B cell (primary cell): ENCODE measurements at regions not wholly inside any gene's neighbourhood (a gene's known extent, or its start where the extent isn't known, plus 50 kb on each side); places are given as distances from the start of the nearest gene placed in this dataset.

Experiments used
- ATAC-seq: fragments of 200-7000 bp; cut with Tn5 transposase; one replicate; pipeline ENCODE4 v1.10.0; 2021; ENCODE audit warnings: low read depth, mild to moderate bottlenecking, moderate number of reproducible peaks, moderate library complexity
- CTCF ChIA-PET: fragments of 350-600 bp; sonication (Branson Sonifier 250); formaldehyde crosslinking; loops from one replicate; lab custom pipeline; 2021; ENCODE audit warnings: antibody characterized with exemption, inconsistent platforms; lab: Charles Lee
- POLR2A ChIA-PET: fragments of 350-600 bp; sonication (Branson Sonifier 250); formaldehyde crosslinking; loops from one replicate; lab custom pipeline; 2021; ENCODE audit warnings: antibody characterized with exemption; lab: Charles Lee
- DNase-seq: peaks from one replicate; pipeline ENCODE4 v3.0.0; 2013
- H2AFZ ChIP-seq: 2 replicates; pipeline ENCODE4 v1.6.1; 2012; ENCODE audit warnings: mild to moderate bottlenecking, low read depth, low read length; ENCODE audit not compliant: insufficient read depth, poor library complexity, severe bottlenecking
- H3K27ac ChIP-seq, 2 donors: 1 replicate in 1 of 2; 2 replicates in 1 of 2; pipeline ENCODE4 v1.5.1; 2012 to 2013; ENCODE audit warnings: low read length in 2 of 2, mild to moderate bottlenecking in 2 of 2, moderate library complexity in 1 of 2
- H3K27me3 ChIP-seq, 4 experiments: fragments of 200-600 bp in 1 of 4; sonication (generic) in 1 of 4; replicated peaks in 1 of 4; 1 replicate in 2 of 4; 2 replicates in 2 of 4; pipeline versions ENCODE4 v1.6.1 to v1.7.0; 2013 to 2016; ENCODE audit warnings: low read length in 3 of 4, mild to moderate bottlenecking in 2 of 4, mixed read lengths in 1 of 4, moderate library complexity in 1 of 4; ENCODE audit not compliant: insufficient read depth in 4 of 4, control insufficient read depth in 3 of 4; ENCODE audit errors: control extremely low read depth in 1 of 4
- H3K36me3 ChIP-seq, 2 experiments: replicated peaks in 1 of 2; 1 replicate in 1 of 2; 2 replicates in 1 of 2; pipeline versions ENCODE4 v1.6.1 to v1.7.1; 2013; ENCODE audit warnings: low read length in 1 of 2; ENCODE audit not compliant: insufficient read depth in 2 of 2, control insufficient read depth in 1 of 2; ENCODE audit errors: control extremely low read depth in 1 of 2, extremely low read depth in 1 of 2
- H3K4me1 ChIP-seq, 2 donors: fragments of 200-600 bp in 1 of 2; sonication (generic) in 1 of 2; 1 replicate in 1 of 2; 2 replicates in 1 of 2; pipeline versions ENCODE4 v1.5.1 to v1.6.1; 2013 to 2017; ENCODE audit warnings: low read length in 2 of 2; ENCODE audit not compliant: control insufficient read depth in 2 of 2, insufficient read depth in 2 of 2
- H3K4me2 ChIP-seq: replicated peaks from 2 replicates; pipeline ENCODE3; 2012; ENCODE audit warnings: mild to moderate bottlenecking, low read depth, low read length; ENCODE audit not compliant: poor library complexity, severe bottlenecking
- H3K4me3 ChIP-seq, 5 experiments: fragments of 200-600 bp in 1 of 5; sonication (generic) in 1 of 5; 1 replicate in 3 of 5; 2 replicates in 2 of 5; pipeline versions ENCODE4 v1.5.1 to v1.7.0; 2011 to 2016; ENCODE audit warnings: low read length in 4 of 5, mild to moderate bottlenecking in 4 of 5, low read depth in 2 of 5, control low read depth in 1 of 5, moderate library complexity in 1 of 5; ENCODE audit not compliant: insufficient read depth in 1 of 5; ENCODE audit errors: control extremely low read depth in 1 of 5, extremely low read depth in 1 of 5
- H3K79me2 ChIP-seq: fragments of 200-600 bp; sonication (generic); one replicate; pipeline ENCODE4 v1.6.0; 2016; ENCODE audit warnings: low read length; ENCODE audit not compliant: control insufficient read depth, insufficient read depth
- H3K9ac ChIP-seq: fragments of 200-600 bp; sonication (generic); 2 replicates; pipeline ENCODE4 v1.6.1; 2017; ENCODE audit warnings: mild to moderate bottlenecking, low read length, moderate library complexity
- H3K9me3 ChIP-seq, 3 donors: one replicate each; pipeline versions ENCODE4 v1.6.1 to v1.7.1; 2013; ENCODE audit warnings: low read length in 2 of 3; ENCODE audit not compliant: control insufficient read depth in 2 of 3, insufficient read depth in 1 of 3; ENCODE audit errors: control extremely low read depth in 1 of 3
- H4K20me1 ChIP-seq: 2 replicates; pipeline ENCODE4 v1.6.0; 2012; ENCODE audit warnings: mild to moderate bottlenecking, low read length; ENCODE audit not compliant: insufficient read depth, control insufficient read depth, poor library complexity, severe bottlenecking
- H3K27ac Mint-ChIP-seq: one replicate; pipeline ENCODE4 v1.8.0; 2021; ENCODE audit warnings: mixed read lengths
- H3K27me3 Mint-ChIP-seq: one replicate; pipeline ENCODE4 v1.8.0; 2021; ENCODE audit warnings: mixed read lengths
- H3K4me1 Mint-ChIP-seq: one replicate; pipeline ENCODE4 v1.8.0; 2021; ENCODE audit warnings: mixed read lengths
- H3K4me3 Mint-ChIP-seq: one replicate; pipeline ENCODE4 v1.8.0; 2021; ENCODE audit warnings: mixed read lengths
- H3K9me3 Mint-ChIP-seq: one replicate; pipeline ENCODE4 v1.8.0; 2022; ENCODE audit warnings: mixed read lengths; ENCODE audit not compliant: insufficient read depth
- EZH2 ChIP-seq: IDR thresholded peaks from 2 replicates; pipeline ENCODE4 v1.6.1; 2012; ENCODE audit warnings: borderline replicate concordance, low read depth, mild to moderate bottlenecking, moderate library complexity, low read length; ENCODE audit not compliant: insufficient read depth, poor library complexity, severe bottlenecking
- WGBS: methylation state at CpG from one replicate; pipeline ENCODE4 v1.1.5; 2013; ENCODE audit warnings: missing lambda C conversion rate; ENCODE audit not compliant: insufficient coverage; 5-methylcytosine and 5-hydroxymethylcytosine counted together
- intact Hi-C: fragments of 100-400 bp; cut with micrococcal nuclease; formaldehyde crosslinking; loops from one replicate; pipeline ENCODE4 v1.10.0; 2022
- TF ChIP-seq, protein P1 (sequence below): fragments of 200-600 bp; IDR thresholded peaks from one replicate; pipeline ENCODE4 v1.8.0; 2022; ENCODE audit warnings: antibody characterized with exemption, mild to moderate bottlenecking

DNA sequence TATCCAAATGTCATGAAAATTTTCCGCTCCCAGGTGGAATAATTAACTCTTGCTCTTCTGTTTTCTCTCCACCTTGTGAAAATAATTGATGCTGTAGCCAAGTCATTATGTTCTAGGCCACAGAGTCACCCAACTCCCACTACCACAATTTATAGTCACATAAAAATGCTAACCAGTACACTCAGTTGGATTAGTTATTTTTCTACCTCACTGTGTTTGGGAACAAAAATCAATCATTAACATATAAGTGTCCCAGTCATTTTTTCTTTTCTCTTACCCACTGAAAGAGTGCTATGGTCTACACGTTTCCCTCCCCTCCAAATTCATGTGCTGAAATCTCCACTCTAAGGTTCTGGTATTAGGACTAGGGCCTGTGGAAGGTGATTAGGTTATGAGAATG is 255.6 kb upstream of the LMCD1 start:
- intact Hi-C loops: no loop called here
- WGBS: no CpG with 5 or more reads among the region's 2 CpGs
- no peaks in the 10 kb centered on the region for H3K27me3 ChIP-seq

DNA sequence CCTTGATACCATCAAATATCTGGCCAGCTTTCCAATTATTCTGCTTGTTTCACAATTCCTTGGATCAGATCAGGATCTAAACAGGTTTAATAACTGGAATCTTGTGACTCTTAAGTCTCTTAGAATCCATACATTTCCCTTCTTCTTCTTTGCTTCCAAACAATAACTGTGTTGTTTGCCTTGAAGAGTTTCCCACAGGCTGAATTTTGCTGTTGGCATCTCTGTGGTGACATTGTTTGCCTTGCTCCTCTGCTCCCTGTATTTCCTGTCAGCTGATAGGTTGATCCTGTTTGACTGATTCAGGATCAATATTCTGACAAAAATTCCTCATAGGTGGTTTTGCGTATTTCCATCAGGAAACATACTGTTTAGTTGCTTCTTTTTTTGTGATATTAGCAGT is 248.4 kb upstream of the LMCD1 start:
- no peaks in the 10 kb centered on the region for H3K27me3 Mint-ChIP-seq
- H3K9ac ChIP-seq: no peak overlapping the region
- intact Hi-C loops: no loop called here
- no peaks in the 10 kb centered on the region for H3K9me3 ChIP-seq
- peaks cover 4% of the 10 kb centered on the region for H3K9me3 Mint-ChIP-seq
- no peaks in the 10 kb centered on the region for H3K36me3 ChIP-seq
- no CpG with 5 or more reads among the region's 1 CpG for WGBS
- no peak overlapping the region for H3K4me2 ChIP-seq
- ATAC-seq (no peak), DNase-seq (no peak)
- no peak overlapping the region for H3K4me3 Mint-ChIP-seq
- no peaks in the 10 kb centered on the region for H4K20me1 ChIP-seq
- TF ChIP-seq, protein P1, sequence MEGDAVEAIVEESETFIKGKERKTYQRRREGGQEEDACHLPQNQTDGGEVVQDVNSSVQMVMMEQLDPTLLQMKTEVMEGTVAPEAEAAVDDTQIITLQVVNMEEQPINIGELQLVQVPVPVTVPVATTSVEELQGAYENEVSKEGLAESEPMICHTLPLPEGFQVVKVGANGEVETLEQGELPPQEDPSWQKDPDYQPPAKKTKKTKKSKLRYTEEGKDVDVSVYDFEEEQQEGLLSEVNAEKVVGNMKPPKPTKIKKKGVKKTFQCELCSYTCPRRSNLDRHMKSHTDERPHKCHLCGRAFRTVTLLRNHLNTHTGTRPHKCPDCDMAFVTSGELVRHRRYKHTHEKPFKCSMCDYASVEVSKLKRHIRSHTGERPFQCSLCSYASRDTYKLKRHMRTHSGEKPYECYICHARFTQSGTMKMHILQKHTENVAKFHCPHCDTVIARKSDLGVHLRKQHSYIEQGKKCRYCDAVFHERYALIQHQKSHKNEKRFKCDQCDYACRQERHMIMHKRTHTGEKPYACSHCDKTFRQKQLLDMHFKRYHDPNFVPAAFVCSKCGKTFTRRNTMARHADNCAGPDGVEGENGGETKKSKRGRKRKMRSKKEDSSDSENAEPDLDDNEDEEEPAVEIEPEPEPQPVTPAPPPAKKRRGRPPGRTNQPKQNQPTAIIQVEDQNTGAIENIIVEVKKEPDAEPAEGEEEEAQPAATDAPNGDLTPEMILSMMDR: no peak
- TF ChIP-seq EZH2: no peak
- no peak overlapping the region for H3K27ac ChIP-seq
- H3K27me3 ChIP-seq: no peaks in the 10 kb centered on the region
- no peaks in the 10 kb centered on the region for H3K79me2 ChIP-seq
- POLR2A ChIA-PET: no interaction called here
- no peak overlapping the region for H3K4me3 ChIP-seq
- no peak overlapping the region for H2AFZ ChIP-seq
- H3K4me1 Mint-ChIP-seq: no peaks in the 10 kb centered on the region
- CTCF ChIA-PET: no interaction called here
- no peak overlapping the region for H3K27ac Mint-ChIP-seq
- no peaks in the 10 kb centered on the region for H3K4me1 ChIP-seq

More for the DNA sequence above, 255.6 kb upstream of the LMCD1 start:
- no peak for ATAC-seq
- Histone ChIP-seq H3K4me2 (no peak overlapping the region), H4K20me1 (no peaks in the 10 kb centered on the region), H3K9ac (no peak overlapping the region), H2AFZ (no peak overlapping the region), H3K79me2 (no peaks in the 10 kb centered on the region), H3K9me3 (peaks cover 0 to 3% (median 0%) of the 10 kb centered on the region in 3 donors), H3K4me3 (no peak overlapping the region), H3K36me3 (no peaks in the 10 kb centered on the region), H3K4me1 (no peaks in the 10 kb centered on the region), H3K27ac (no peak overlapping the region)
- ChIA-PET POLR2A (no interaction called here), CTCF (no interaction called here)
- Mint-ChIP-seq H3K27me3 (peaks cover 3% of the 10 kb centered on the region), H3K27ac (no peak overlapping the region), H3K9me3 (no peaks in the 10 kb centered on the region), H3K4me1 (no peaks in the 10 kb centered on the region), H3K4me3 (no peak overlapping the region)
- TF ChIP-seq, protein P1: no peak
- no peak for TF ChIP-seq EZH2
- DNase-seq: no peak
